Neuronal stem cell (in vitro differentiated cells): ENCODE measurements at regions not wholly inside any gene's neighbourhood (a gene's known extent, or its start where the extent isn't known, plus 50 kb on each side); places are given as distances from the start of the nearest gene placed in this dataset.

ENCODE experiments used
- DNase-seq: peaks from one replicate; pipeline ENCODE4 v3.0.0-alpha.2; 2013; ENCODE audit warnings: low spot score
- H2AFZ ChIP-seq: one replicate; pipeline ENCODE4 v1.6.1; 2013; ENCODE audit warnings: mild to moderate bottlenecking, low read length, inconsistent platforms
- H2AK5ac ChIP-seq: 2 replicates; pipeline ENCODE4 v1.6.1; 2013; ENCODE audit warnings: low read depth, mild to moderate bottlenecking, inconsistent platforms, low read length, moderate library complexity, mixed read lengths
- H2BK120ac ChIP-seq: 2 replicates; pipeline ENCODE4 v1.6.1; 2013; ENCODE audit warnings: low read depth, mild to moderate bottlenecking, inconsistent platforms, low read length, moderate library complexity, mixed read lengths
- H2BK12ac ChIP-seq: one replicate; pipeline ENCODE4 v1.6.1; 2013; ENCODE audit warnings: low read length, inconsistent platforms
- H2BK15ac ChIP-seq: 2 replicates; pipeline ENCODE4 v1.6.1; 2013; ENCODE audit warnings: mild to moderate bottlenecking, low read length, inconsistent platforms, mixed read lengths
- H2BK5ac ChIP-seq: one replicate; pipeline ENCODE4 v1.6.1; 2013; ENCODE audit warnings: inconsistent platforms, mild to moderate bottlenecking, low read length, moderate library complexity
- H3K14ac ChIP-seq: one replicate; pipeline ENCODE4 v1.6.1; 2013; ENCODE audit warnings: low read length, inconsistent platforms
- H3K18ac ChIP-seq: 2 replicates; pipeline ENCODE4 v1.6.1; 2013; ENCODE audit warnings: low read length, inconsistent platforms
- H3K23ac ChIP-seq: 2 replicates; pipeline ENCODE4 v1.6.1; 2013; ENCODE audit warnings: low read depth, mild to moderate bottlenecking, mixed read lengths, low read length, inconsistent platforms; ENCODE audit not compliant: poor library complexity
- H3K27ac ChIP-seq: replicated peaks from 3 replicates; pipeline ENCODE4 v1.5.1; 2013; ENCODE audit warnings: low read length, inconsistent platforms
- H3K27me3 ChIP-seq, 3 experiments: 2 replicates each; pipeline ENCODE4 v1.6.1; 2013; ENCODE audit warnings: low read length in 3 of 3, mild to moderate bottlenecking in 2 of 3, inconsistent platforms in 1 of 3, low read depth in 1 of 3, mixed read lengths in 1 of 3, moderate library complexity in 1 of 3; ENCODE audit not compliant: control insufficient read depth in 3 of 3, insufficient read depth in 3 of 3
- H3K36me3 ChIP-seq, 2 donors: replicated peaks in 1 of 2; 2 replicates each; pipeline ENCODE4 v1.6.1; 2013; ENCODE audit warnings: low read length in 2 of 2; ENCODE audit not compliant: control insufficient read depth in 2 of 2, insufficient read depth in 2 of 2
- H3K4ac ChIP-seq: 2 replicates; pipeline ENCODE4 v1.6.1; 2013; ENCODE audit warnings: inconsistent platforms, mild to moderate bottlenecking, low read length, moderate library complexity
- H3K4me1 ChIP-seq, 2 donors: 1 replicate in 1 of 2; 2 replicates in 1 of 2; pipeline ENCODE4 v1.6.1; 2013; ENCODE audit warnings: low read length in 2 of 2, low read depth in 1 of 2; ENCODE audit not compliant: control insufficient read depth in 2 of 2, insufficient read depth in 1 of 2
- H3K4me2 ChIP-seq: one replicate; pipeline ENCODE4 v1.6.1; 2013; ENCODE audit warnings: mild to moderate bottlenecking, low read length, inconsistent platforms; ENCODE audit not compliant: insufficient read depth, poor library complexity, severe bottlenecking
- H3K4me3 ChIP-seq, 2 donors: 2 replicates each; pipeline ENCODE4 v1.5.1; 2013; ENCODE audit warnings: low read length in 2 of 2, mild to moderate bottlenecking in 2 of 2, inconsistent platforms in 1 of 2, moderate library complexity in 1 of 2
- H3K79me1 ChIP-seq: one replicate; pipeline ENCODE4 v1.6.1; 2013; ENCODE audit warnings: low read depth, mild to moderate bottlenecking, inconsistent platforms, low read length, moderate library complexity
- H3K9ac ChIP-seq: one replicate; pipeline ENCODE4 v1.6.1; 2013; ENCODE audit warnings: mild to moderate bottlenecking, low read depth, low read length, inconsistent platforms; ENCODE audit not compliant: poor library complexity
- H3K9me3 ChIP-seq, 2 donors: replicated peaks in 1 of 2; 2 replicates each; pipeline versions ENCODE3 to v1.6.1; 2013; ENCODE audit warnings: low read length in 2 of 2, mild to moderate bottlenecking in 2 of 2, inconsistent platforms in 1 of 2, low read depth in 1 of 2, mixed read lengths in 1 of 2, moderate library complexity in 1 of 2; ENCODE audit not compliant: control insufficient read depth in 2 of 2, insufficient read depth in 1 of 2
- H4K8ac ChIP-seq: one replicate; pipeline ENCODE4 v1.6.1; 2013; ENCODE audit warnings: low read depth, mild to moderate bottlenecking, inconsistent platforms, low read length, moderate library complexity
- H4K91ac ChIP-seq: one replicate; pipeline ENCODE4 v1.6.1; 2013; ENCODE audit warnings: low read length, low read depth, mild to moderate bottlenecking, inconsistent platforms; ENCODE audit not compliant: poor library complexity
- WGBS, 2 donors: extraction: QIAGEN DNeasy Blood & Tissue Kit; methylation state at CpG; one replicate each; pipeline ENCODE4 v1.1.7; 2013; ENCODE audit warnings: missing lambda C conversion rate in 2 of 2, mixed read lengths in 1 of 2; ENCODE audit not compliant: insufficient read length in 2 of 2, insufficient replicate concordance in 1 of 2; ENCODE audit errors: extremely low coverage in 2 of 2; 5-methylcytosine and 5-hydroxymethylcytosine counted together

GRCh38 chr12:7583471-7583870 is 79.9 kb upstream of the CD163 start:
- peak overlapping the region; percentile 82 for H4K8ac ChIP-seq
- WGBS, 2 donors = no CpG with 5 or more reads among the region's 6 CpGs
- no peak overlapping the region for H2AFZ ChIP-seq
- H2BK120ac ChIP-seq = no peak overlapping the region
- H2AK5ac ChIP-seq = no peak overlapping the region
- H3K79me1 ChIP-seq = no peaks in the 10 kb centered on the region
- no peak overlapping the region for H3K9ac ChIP-seq
- H2BK12ac ChIP-seq = no peak overlapping the region
- H3K14ac ChIP-seq = no peak overlapping the region
- peak overlapping the region; percentile 60 for H3K18ac ChIP-seq
- no peak overlapping the region for H3K23ac ChIP-seq
- no peak overlapping the region for H2BK15ac ChIP-seq
- H3K4me1 ChIP-seq = no peaks in the 10 kb centered on the region
- H2BK5ac ChIP-seq = no peak overlapping the region
- no peak overlapping the region for H3K4me3 ChIP-seq
- H3K36me3 ChIP-seq = no peaks in the 10 kb centered on the region
- H3K4me2 ChIP-seq = no peak overlapping the region
- no peak overlapping the region for H4K91ac ChIP-seq
- H3K27ac ChIP-seq = no peak overlapping the region
- H3K27me3 ChIP-seq = no peaks in the 10 kb centered on the region
- peaks cover 0 to 2% of the 10 kb centered on the region in 2 donors for H3K9me3 ChIP-seq
- H3K4ac ChIP-seq = no peak overlapping the region
- no peak for DNase-seq

GRCh38 chr12:7582796-7583195 is 79.2 kb upstream of the CD163 start:
- no peak overlapping the region for H3K18ac ChIP-seq
- WGBS, 2 donors = 100% methylated on average over 2 of the region's 2 CpGs; no CpG with 5 or more reads in 1 of the 2 donors
- H2AFZ ChIP-seq = no peak overlapping the region
- H3K4ac ChIP-seq = no peak overlapping the region
- no peak overlapping the region for H2BK5ac ChIP-seq
- H4K91ac ChIP-seq = no peak overlapping the region
- DNase-seq = no peak
- H3K4me2 ChIP-seq = no peak overlapping the region
- no peak overlapping the region for H2BK120ac ChIP-seq
- H3K79me1 ChIP-seq = no peaks in the 10 kb centered on the region
- H2AK5ac ChIP-seq = no peak overlapping the region
- no peaks in the 10 kb centered on the region for H3K4me1 ChIP-seq
- H3K23ac ChIP-seq = no peak overlapping the region
- no peak overlapping the region for H3K27ac ChIP-seq
- H3K9ac ChIP-seq = no peak overlapping the region
- H3K27me3 ChIP-seq = no peaks in the 10 kb centered on the region
- no peak overlapping the region for H3K4me3 ChIP-seq
- no peak overlapping the region for H2BK12ac ChIP-seq
- H3K14ac ChIP-seq = no peak overlapping the region
- no peaks in the 10 kb centered on the region for H3K9me3 ChIP-seq
- no peak overlapping the region for H4K8ac ChIP-seq
- no peak overlapping the region for H2BK15ac ChIP-seq
- no peaks in the 10 kb centered on the region for H3K36me3 ChIP-seq

- Histone ChIP-seq H3K18ac (no peak overlapping the region), H3K27me3 (no peaks in the 10 kb centered on the region), H4K8ac (no peak overlapping the region), H4K91ac (no peak overlapping the region), H3K27ac (no peak overlapping the region), H3K14ac (no peak overlapping the region), H3K4ac (no peak overlapping the region), H3K4me3 (no peak overlapping the region), H2AFZ (no peak overlapping the region), H2BK120ac (no peak overlapping the region), H2AK5ac (no peak overlapping the region), H3K4me2 (no peak overlapping the region), H3K9ac (no peak overlapping the region), H2BK12ac (no peak overlapping the region), H2BK5ac (no peak overlapping the region), H3K36me3 (no peaks in the 10 kb centered on the region), H3K79me1 (no peaks in the 10 kb centered on the region), H3K23ac (no peak overlapping the region), H3K4me1 (no peaks in the 10 kb centered on the region), H3K9me3 (no peaks in the 10 kb centered on the region), H2BK15ac (no peak overlapping the region)
- DNase-seq = no peak
Observed at GRCh38 chr12:7581625-7582024, 78.0 kb upstream of the CD163 start.

GRCh38 chr12:7581046-7581445 is 77.5 kb upstream of the CD163 start:
- DNase-seq = no peak
- H3K14ac ChIP-seq = no peak overlapping the region
- H3K27ac ChIP-seq = no peak overlapping the region
- H3K4me2 ChIP-seq = no peak overlapping the region
- no peak overlapping the region for H3K23ac ChIP-seq
- no peak overlapping the region for H3K9ac ChIP-seq
- no peak overlapping the region for H2AK5ac ChIP-seq
- no peak overlapping the region for H2AFZ ChIP-seq
- no peak overlapping the region for H2BK120ac ChIP-seq
- no peaks in the 10 kb centered on the region for H3K36me3 ChIP-seq
- no peak overlapping the region for H4K8ac ChIP-seq
- no peak overlapping the region for H4K91ac ChIP-seq
- no peaks in the 10 kb centered on the region for H3K79me1 ChIP-seq
- no peak overlapping the region for H2BK5ac ChIP-seq
- no peak overlapping the region for H2BK12ac ChIP-seq
- no CpG with 5 or more reads among the region's 2 CpGs for WGBS, 2 donors
- H3K4me1 ChIP-seq = no peaks in the 10 kb centered on the region
- H3K18ac ChIP-seq = no peak overlapping the region
- H3K4ac ChIP-seq = no peak overlapping the region
- H3K4me3 ChIP-seq = no peak overlapping the region
- no peaks in the 10 kb centered on the region for H3K9me3 ChIP-seq
- no peak overlapping the region for H2BK15ac ChIP-seq
- H3K27me3 ChIP-seq = no peaks in the 10 kb centered on the region
